Heart right ventricle (tissue), 16 donors: ENCODE measurements at regions not wholly inside any gene's neighbourhood (a gene's known extent, or its start where the extent isn't known, plus 50 kb on each side); places are given as distances from the start of the nearest gene placed in this dataset.

Experiments used
- ATAC-seq, 8 donors: fragments of 200-7000 bp; cut with Tn5 transposase; one replicate each; pipeline ENCODE4 v1.9.1; 2020; ENCODE audit warnings: mild to moderate bottlenecking in 8 of 8, moderate library complexity in 8 of 8, moderate number of reproducible peaks in 1 of 8
- DNase-seq, 2 donors: peaks; one replicate each; pipeline ENCODE4 v3.0.0-alpha.2; 2020
- H3K27ac ChIP-seq, 10 donors: fragments of 200-600 bp; sonication (generic) in 2 of 10; one replicate each; pipeline versions ENCODE4 v1.5.0 to v1.8.0; 2020 to 2022; ENCODE audit warnings: mild to moderate bottlenecking in 3 of 10
- H3K27me3 ChIP-seq, 7 donors: fragments of 200-600 bp; one replicate each; pipeline ENCODE4 v1.8.0; 2021 to 2022; ENCODE audit warnings: mild to moderate bottlenecking in 2 of 7
- H3K36me3 ChIP-seq, 9 donors: fragments of 200-600 bp; sonication (generic) in 1 of 9; one replicate each; pipeline versions ENCODE4 v1.5.0 to v1.8.0; 2020 to 2022; ENCODE audit warnings: mild to moderate bottlenecking in 2 of 9
- H3K4me1 ChIP-seq, 9 donors: fragments of 200-600 bp; sonication (generic) in 1 of 9; one replicate each; pipeline versions ENCODE4 v1.5.0 to v1.8.0; 2020 to 2022; ENCODE audit warnings: mild to moderate bottlenecking in 4 of 9
- H3K4me3 ChIP-seq, 10 donors: fragments of 200-600 bp; sonication (generic) in 2 of 10; one replicate each; pipeline versions ENCODE4 v1.5.0 to v1.8.0; 2020 to 2022; ENCODE audit warnings: mild to moderate bottlenecking in 7 of 10, moderate library complexity in 2 of 10
- H3K9me3 ChIP-seq, 11 donors: fragments of 200-600 bp in 10 of 11; sonication (generic) in 2 of 11; one replicate each; pipeline versions ENCODE4 v1.5.0 to v1.8.0; 2013 to 2022; ENCODE audit warnings: mild to moderate bottlenecking in 2 of 11, control low read depth in 1 of 11, moderate library complexity in 1 of 11
- WGBS, 2 donors: extraction: QIAGEN DNeasy Blood & Tissue Kit; methylation state at CpG; one replicate each; pipeline ENCODE4 v1.1.7; 2013; ENCODE audit warnings: inconsistent platforms in 1 of 2; 5-methylcytosine and 5-hydroxymethylcytosine counted together
- intact Hi-C, 10 donors: fragments of 100-400 bp; cut with DNase I; formaldehyde crosslinking; loops; one replicate each; pipeline versions ENCODE4 v1.11.1 to v1.14.2; 2022
- TF ChIP-seq, protein P1 (sequence below), 9 donors: fragments of 200-600 bp; sonication (generic) in 2 of 9; IDR thresholded peaks; one replicate each; pipeline versions ENCODE4 v1.5.0 to v1.8.0; 2021 to 2022; ENCODE audit warnings: antibody characterized with exemption in 9 of 9, mild to moderate bottlenecking in 5 of 9, moderate library complexity in 1 of 9
- donor health status: Arrhythmogenic right ventricular cardiomyopathy.
- donor health status: ischemic (EF 13 %, LVEDD 7.1; RV severe dilation, severe dysfunction).
- donor health status: healthy with polysubstance abuse.
- donor health status: DM: no; HTN: yes; CAD: no.
- donor health status: DM: no; HTN: no; CAD: no.
- donor health status: ischemic (EF 25% LVEDD 6.9; RV normal size, moderate dysfunction).
- donor health status: ischemic (EF 25% LVEDD 5.7; RV mildly dilated, moderate dysfunction).
- donor health status: healthy.
- donor health status: DM: yes; HTN: yes; CAD: no.
- donor health status: Ischemic cardiomyopathy.
- donor health status: ischemic (EF 35%, LVEDD 5.7; RV mildly dilated, moderate dysfunction).
- donor health status: nonischemic (EF 11% LVEDD 7.7; RV severe dilation, severe dysfunction).
- donor health status: DM: yes; HTN: yes; CAD: no.
- donor health status: PGD.
- donor health status: ischemic (EF 29% LVEDD 5.4; RV normal size, mild dysfunction).
- donor health status: nonischemic (EF 23%, LVEDD 6.1; RV moderate dilation, normal function).

DNA sequence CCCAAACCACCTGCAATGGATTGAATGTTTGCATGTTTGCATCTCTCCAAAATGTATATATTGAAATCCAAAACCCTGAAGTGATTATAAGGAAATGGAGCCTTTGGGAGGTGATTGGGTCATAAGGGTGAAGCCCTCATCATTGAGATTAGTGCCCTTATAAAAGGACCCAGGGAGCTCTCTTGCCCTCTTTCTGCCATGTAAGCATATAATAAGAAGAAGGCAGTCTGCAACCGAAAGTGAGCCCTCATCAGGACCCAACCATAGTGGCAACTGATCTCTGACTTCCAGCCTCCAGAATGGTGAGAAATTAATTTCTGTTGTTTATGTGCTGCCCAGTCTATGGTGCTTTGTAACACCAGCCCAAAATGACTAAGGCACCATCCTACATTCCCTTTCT, 115.7 kb upstream of the EFNA5 start:
- Histone ChIP-seq H3K27ac (no peak overlapping the region), H3K9me3 (peaks cover 0 to 16% (median 0%) of the 10 kb centered on the region in 11 donors), H3K36me3 (no peaks in the 10 kb centered on the region), H3K4me3 (no peak overlapping the region), H3K4me1 (no peaks in the 10 kb centered on the region), H3K27me3 (no peaks in the 10 kb centered on the region)
- TF ChIP-seq, protein P1, sequence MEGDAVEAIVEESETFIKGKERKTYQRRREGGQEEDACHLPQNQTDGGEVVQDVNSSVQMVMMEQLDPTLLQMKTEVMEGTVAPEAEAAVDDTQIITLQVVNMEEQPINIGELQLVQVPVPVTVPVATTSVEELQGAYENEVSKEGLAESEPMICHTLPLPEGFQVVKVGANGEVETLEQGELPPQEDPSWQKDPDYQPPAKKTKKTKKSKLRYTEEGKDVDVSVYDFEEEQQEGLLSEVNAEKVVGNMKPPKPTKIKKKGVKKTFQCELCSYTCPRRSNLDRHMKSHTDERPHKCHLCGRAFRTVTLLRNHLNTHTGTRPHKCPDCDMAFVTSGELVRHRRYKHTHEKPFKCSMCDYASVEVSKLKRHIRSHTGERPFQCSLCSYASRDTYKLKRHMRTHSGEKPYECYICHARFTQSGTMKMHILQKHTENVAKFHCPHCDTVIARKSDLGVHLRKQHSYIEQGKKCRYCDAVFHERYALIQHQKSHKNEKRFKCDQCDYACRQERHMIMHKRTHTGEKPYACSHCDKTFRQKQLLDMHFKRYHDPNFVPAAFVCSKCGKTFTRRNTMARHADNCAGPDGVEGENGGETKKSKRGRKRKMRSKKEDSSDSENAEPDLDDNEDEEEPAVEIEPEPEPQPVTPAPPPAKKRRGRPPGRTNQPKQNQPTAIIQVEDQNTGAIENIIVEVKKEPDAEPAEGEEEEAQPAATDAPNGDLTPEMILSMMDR (IDR thresholded peaks at IDR 0.05), result no peak
- ATAC-seq (no peak), DNase-seq (no peak)
- 85 to 100% methylated on average over 1 of the region's 1 CpG for WGBS, 2 donors
- intact Hi-C loops, result no loop called here

- peaks cover 0 to 19% (median 0%) of the 10 kb centered on the region in 11 donors for H3K9me3 ChIP-seq
- no peak for DNase-seq
- H3K4me3 ChIP-seq, result no peak overlapping the region
- 54 to 55% methylated on average over 2 of the region's 2 CpGs for WGBS, 2 donors
- H3K27ac ChIP-seq, result no peak overlapping the region
- H3K36me3 ChIP-seq, result no peaks in the 10 kb centered on the region
- TF ChIP-seq, protein P1 (IDR thresholded peaks at IDR 0.05), result no peak
- H3K27me3 ChIP-seq, result no peaks in the 10 kb centered on the region
- ATAC-seq, result no peak
- intact Hi-C loops, result no loop called here
- H3K4me1 ChIP-seq, result peaks cover 0 to under 1% (median 0%) of the 10 kb centered on the region in 9 donors
Measured at GRCh38 chr5:107783551-107783950, 112.8 kb upstream of the EFNA5 start.

DNA sequence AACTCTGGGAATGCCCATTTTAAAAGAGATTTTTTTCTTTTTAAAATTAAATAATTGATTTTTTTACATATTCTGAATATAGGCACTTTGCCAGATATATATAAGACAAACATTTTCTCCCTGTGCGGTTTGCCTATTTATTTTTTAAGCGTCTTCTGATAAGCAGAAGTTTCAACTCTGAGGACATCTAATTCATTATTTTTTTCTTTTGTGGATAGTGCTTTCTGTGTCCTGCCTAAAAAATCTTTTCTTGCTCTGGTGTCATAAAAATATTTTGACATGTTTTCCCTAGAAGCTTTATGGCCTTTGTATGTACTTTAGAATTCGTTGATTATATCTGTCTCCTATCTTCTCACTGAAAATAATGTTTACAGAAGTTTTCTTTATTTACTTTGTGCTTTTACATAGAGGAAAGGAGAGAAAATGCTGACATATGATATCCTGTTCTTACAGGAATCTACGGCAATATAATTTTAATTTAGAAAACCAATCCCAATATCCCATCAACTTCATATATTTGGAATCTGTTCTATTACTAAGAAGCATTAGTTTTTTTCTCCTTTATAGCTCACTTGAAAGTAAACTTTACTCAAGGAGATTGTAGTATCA, 111.9 kb upstream of the EFNA5 start:
- H3K9me3 ChIP-seq, result peaks cover 0 to 19% (median 0%) of the 10 kb centered on the region in 11 donors
- DNase-seq (no peak), ATAC-seq (no peak)
- H3K36me3 ChIP-seq, result no peaks in the 10 kb centered on the region
- H3K4me3 ChIP-seq, result no peak overlapping the region
- intact Hi-C loops, result no loop called here
- TF ChIP-seq, protein P1 (IDR thresholded peaks at IDR 0.05), result no peak
- WGBS, 2 donors, result 58 to 69% methylated on average over 4 of the region's 4 CpGs
- peaks cover 0 to 5% (median 0%) of the 10 kb centered on the region in 9 donors for H3K4me1 ChIP-seq
- H3K27ac ChIP-seq, result no peak overlapping the region
- no peaks in the 10 kb centered on the region for H3K27me3 ChIP-seq

- 33 to 47% methylated on average over 1 of the region's 1 CpG for WGBS, 2 donors
- no peaks in the 10 kb centered on the region for H3K27me3 ChIP-seq
- peaks cover 0 to 19% (median 0%) of the 10 kb centered on the region in 11 donors for H3K9me3 ChIP-seq
- no peaks in the 10 kb centered on the region for H3K36me3 ChIP-seq
- H3K27ac ChIP-seq, result no peak overlapping the region
- no peak overlapping the region for H3K4me3 ChIP-seq
- intact Hi-C loops, result no loop called here
- peaks cover 0 to 5% (median 0%) of the 10 kb centered on the region in 9 donors for H3K4me1 ChIP-seq
- DNase-seq, result no peak
- TF ChIP-seq, protein P1 (IDR thresholded peaks at IDR 0.05), result no peak
- no peak for ATAC-seq
Measured at GRCh38 chr5:107781451-107781850, 110.7 kb upstream of the EFNA5 start.
